MM.1S (cell line): ENCODE measurements at regions not wholly inside any gene's neighbourhood (a gene's known extent, or its start where the extent isn't known, plus 50 kb on each side); places are given as distances from the start of the nearest gene placed in this dataset.

Experiments used
- EZH2 ChIP-seq: fragments of 300-600 bp; sonication (generic); optimal IDR thresholded peaks from 2 replicates; pipeline ENCODE3; 2017; ENCODE audit warnings: low read depth, mild to moderate bottlenecking, antibody characterized with exemption, low read length, mixed read lengths
- EZH2phosphoT487 ChIP-seq: fragments of 300-600 bp; sonication (generic); IDR thresholded peaks from 2 replicates; pipeline ENCODE4 v1.6.1; 2018; ENCODE audit warnings: antibody characterized with exemption, low read length
- TF ChIP-seq, protein P1 (sequence below): fragments of 300-600 bp; sonication (generic); IDR thresholded peaks from 2 replicates; pipeline ENCODE4 v1.5.1; 2016; ENCODE audit warnings: antibody characterized with exemption, low read length, mixed read lengths

DNA sequence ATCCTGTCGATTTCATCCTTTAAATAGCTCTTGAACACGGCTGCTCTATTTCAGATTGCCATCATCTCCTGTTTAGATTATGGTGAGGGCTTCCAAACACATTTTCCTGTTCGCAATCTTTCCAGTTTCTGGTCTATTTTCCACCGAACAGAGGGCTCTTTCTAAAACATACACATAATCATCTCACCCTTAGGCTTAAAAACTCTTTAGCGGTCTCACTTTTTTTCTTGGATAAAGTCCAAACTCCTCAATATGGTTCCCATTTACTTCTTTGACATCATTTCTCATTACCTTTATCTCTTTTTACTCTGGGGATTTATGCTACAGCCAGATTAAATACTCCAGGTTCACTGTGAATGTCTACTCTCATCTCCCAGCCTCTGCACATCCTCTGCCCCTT lies 103.4 kb upstream of the STMND1 start:
- TF ChIP-seq, protein P1, sequence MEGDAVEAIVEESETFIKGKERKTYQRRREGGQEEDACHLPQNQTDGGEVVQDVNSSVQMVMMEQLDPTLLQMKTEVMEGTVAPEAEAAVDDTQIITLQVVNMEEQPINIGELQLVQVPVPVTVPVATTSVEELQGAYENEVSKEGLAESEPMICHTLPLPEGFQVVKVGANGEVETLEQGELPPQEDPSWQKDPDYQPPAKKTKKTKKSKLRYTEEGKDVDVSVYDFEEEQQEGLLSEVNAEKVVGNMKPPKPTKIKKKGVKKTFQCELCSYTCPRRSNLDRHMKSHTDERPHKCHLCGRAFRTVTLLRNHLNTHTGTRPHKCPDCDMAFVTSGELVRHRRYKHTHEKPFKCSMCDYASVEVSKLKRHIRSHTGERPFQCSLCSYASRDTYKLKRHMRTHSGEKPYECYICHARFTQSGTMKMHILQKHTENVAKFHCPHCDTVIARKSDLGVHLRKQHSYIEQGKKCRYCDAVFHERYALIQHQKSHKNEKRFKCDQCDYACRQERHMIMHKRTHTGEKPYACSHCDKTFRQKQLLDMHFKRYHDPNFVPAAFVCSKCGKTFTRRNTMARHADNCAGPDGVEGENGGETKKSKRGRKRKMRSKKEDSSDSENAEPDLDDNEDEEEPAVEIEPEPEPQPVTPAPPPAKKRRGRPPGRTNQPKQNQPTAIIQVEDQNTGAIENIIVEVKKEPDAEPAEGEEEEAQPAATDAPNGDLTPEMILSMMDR, result no peak
- TF ChIP-seq EZH2 (no peak), EZH2phosphoT487 (no peak)
